ENCODE measurements at regions not wholly inside any gene's neighbourhood (a gene's known extent, or its start where the extent isn't known, plus 50 kb on each side); places are given as distances from the start of the nearest gene placed in this dataset.
"Not testable (repeated sequence)": the region's sequence is repeated elsewhere in the genome, so short reads cannot be mapped to it uniquely, and the experiment has no call there.

DNA sequence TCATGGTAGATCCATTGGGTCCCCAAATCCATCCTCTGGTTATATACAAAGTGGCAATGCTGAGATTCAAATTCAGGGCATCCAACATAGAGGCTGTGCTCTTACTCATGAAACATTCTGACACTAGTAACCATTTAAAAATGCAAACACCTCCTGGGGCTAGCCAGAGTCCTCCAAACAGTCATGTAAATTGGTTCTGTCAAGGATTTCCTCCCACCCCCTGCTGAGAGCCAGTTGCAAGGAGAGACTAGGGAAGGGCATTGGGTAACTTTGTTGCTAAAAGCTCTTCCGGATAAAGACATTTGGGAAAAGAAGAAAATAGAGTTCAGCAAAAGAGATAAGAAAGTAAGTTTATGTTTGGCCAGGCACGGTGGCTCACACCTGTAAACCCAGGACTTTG, 58.3 kb downstream of the ART5 start:
- not testable (repeated sequence) for DNase-seq (ENCODE audit: low spot score)

DNA sequence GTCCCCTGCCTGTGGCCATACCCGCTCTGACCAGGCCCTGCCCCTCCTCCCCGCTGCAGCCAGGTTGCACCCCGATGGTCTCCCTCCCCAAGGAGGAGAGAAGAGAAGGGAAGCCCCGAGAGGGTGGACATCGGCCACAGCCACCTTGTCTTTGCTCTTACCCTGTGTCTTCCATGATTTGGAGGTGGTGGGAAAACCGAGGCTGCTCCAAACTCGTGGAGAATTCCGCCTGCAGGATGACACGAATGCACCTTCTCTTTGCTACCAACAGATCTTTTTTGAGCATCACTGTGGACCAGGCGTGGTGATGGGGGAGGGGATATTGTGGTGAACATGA, 60.4 kb downstream of the ART5 start:
- DNase-seq (ENCODE audit: low spot score): not testable (repeated sequence)

DNA sequence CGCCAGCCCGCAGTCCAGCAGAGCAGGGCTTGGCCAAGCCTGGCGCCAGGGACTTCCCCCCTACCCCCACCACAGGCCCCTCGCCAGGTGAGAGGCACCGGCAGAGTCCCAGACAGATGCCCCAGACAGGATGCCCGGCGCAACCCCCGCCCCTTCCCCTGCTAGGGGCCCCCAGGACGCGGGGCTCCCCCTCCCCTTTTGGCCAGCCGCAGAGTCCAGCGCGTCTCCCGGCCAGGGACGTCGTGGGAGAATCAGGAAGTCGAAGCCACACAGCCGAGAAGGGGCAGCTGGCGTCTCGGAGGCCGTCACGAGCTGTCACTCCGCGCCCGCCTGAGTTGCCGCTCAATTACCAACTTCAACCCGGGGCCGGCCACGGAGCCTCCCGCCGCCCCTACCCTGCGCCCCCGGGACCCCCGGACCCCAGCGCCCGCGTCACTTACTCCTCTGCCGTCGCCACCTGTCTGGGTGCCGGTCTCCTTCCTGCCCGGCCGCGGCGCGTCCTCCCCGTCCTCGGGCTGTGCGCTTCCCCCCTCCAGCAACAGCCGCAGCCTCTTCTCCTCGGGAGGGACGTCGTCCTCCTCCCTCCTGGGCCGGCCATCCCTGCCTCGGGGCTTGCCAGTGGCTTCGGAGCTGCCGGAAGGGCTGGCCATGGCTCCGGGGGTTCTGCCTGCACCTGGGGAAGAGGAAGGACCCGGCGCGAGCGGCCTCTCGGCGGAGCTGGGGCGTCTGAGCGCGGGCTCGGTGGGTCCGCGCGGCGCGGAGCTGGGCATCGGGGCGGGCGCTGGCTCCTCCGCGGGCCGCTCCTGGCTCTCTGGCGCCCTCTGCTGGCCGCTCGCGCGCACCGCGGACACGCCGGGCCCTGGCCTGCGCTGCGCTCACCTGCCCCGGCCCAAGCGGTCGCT, 61.1 kb downstream of the ART5 start:
- DNase-seq (ENCODE audit: low spot score): peak; percentile 4

DNA sequence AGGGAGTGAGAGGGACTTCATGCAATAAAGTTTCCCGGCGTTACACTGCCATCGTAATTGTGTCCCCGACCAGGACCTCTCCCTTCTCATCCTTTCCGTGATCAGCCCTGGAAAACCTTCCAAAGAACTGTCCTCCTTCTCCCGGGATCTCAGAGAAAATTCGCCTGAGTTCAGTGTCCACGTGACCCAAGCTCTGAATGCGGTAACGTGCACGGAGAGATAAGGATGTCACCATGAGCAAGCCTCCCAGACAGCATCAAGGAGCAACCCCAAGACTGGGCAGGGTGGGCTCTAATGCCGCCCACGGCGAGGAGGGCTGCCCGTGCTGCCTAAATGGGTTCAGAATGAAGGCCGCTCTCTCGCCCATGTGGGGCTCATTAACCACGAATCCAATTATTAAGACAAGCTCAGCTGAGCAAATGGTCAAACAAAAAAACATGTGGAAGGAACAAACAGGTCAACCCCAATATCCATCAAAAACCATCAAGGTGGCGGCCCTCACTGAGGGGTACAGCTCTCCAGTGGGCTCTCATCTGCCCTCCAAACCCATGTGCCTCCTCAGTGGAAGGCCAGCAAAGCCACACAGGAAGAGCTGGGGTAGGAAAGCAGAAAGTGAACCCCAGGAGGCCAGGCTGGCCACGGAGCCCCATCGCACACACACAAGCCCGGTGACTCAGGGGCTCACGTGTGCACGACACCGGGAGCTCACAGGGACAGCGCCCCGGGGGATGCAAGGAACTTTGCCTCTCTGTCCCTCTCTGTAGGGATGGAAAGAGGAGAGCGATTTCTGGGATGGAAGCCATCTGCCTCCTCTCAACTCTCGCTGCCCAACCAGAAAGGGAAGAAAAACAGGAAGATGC, 62.0 kb downstream of the ART5 start:
- DNase-seq (ENCODE audit: low spot score): not testable (repeated sequence)

DNA sequence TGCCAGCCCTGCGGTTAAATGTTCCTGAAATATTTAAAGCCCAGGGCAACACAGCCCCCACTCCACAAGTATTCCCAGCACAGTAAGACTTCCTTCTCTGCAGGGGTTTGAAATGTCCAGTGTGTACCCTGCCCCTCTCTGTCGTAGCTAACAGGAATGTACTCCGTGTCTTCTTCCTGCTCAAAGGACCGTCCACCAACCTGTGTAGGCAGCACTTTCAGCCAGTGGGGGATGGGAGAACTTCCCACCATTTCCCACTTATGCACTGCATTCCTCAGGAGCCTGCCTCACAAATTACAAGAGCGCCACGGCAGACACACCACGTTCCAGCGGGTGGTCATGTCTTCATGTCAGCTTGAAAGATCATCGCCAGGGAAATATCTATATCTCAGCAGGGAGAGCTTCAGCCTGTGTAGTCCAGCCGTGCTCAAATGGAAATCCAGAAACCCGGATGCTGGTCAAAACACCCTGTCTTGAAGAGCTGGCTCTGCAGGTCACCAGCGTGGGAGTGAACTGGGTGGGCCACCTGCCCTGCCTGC, 65.7 kb downstream of the ART5 start:
- DNase-seq (ENCODE audit: low spot score): not testable (repeated sequence)

DNA sequence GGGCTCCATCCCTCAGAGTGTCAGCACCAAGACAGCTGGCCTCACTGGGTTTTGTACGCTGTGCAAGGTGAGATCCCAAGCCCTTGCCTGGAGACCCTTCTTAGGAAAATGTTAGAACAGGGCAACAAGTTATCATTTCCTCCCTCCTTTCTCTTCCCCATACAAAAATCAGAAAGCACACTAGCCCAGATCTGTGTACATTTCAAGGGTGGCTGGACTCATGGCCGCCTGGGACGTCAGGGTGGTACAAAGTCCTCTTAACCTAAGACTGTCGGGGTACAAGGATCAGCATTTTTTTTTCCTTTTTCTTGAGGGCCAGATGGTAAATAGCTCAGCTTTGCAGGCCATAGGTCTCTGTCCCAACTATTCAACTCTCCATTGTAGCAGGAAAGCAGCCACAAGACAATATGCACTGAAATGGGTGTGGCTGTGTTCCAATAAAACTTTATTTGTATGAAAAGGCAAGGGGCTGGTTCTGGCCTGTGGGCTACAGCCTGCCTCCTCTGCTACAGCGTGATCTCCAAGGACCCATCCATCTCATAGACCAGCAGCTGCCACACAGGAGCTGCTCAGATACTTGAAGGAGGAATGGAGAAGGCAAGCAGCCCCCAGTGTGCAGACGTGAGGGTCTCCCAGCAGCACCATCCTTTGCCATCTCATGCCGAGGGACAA, 68.7 kb downstream of the ART5 start:
- not testable (repeated sequence) for DNase-seq (ENCODE audit: low spot score)

DNA sequence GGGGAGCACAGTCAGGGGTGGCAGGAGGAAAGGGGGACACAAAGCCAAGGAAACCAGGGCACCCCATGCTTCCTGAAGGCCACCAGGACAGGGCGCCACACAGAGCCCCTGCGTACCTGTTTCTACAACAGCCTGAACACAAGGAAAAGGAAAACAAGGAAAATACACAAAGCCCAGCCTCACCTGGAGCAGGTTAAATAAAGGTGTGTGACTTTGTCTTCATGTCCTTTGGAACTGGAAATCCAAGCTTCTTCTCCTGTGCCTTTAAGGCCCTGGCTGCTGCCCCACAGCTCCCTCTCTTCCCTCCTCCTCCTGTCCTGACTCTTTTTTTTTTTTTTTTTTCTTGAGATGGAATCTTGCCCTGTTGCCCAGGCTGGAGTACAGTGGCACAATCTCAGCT, 70.0 kb downstream of the ART5 start:
- not testable (repeated sequence) for DNase-seq (ENCODE audit: low spot score)

DNA sequence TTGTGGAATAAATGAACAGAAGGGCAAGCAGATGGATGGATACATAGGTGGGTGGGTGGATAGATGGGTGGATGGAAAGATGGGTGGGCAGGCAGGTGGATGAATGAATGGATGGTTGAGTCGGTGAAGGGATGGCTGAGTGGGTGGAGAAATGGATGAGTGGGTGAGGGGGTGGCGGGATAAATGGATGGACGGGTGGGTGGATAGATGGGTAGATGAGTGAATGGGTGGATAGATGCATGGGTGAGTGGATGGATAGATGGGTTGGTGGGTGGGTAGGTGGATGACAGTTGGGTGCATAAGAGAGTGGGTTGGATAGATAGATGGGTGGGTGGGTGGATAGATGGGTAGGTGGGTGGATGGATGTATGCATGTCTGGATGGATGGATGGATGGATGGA, 76.0 kb downstream of the ART5 start:
- DNase-seq (ENCODE audit: low spot score): not testable (repeated sequence)

DNA sequence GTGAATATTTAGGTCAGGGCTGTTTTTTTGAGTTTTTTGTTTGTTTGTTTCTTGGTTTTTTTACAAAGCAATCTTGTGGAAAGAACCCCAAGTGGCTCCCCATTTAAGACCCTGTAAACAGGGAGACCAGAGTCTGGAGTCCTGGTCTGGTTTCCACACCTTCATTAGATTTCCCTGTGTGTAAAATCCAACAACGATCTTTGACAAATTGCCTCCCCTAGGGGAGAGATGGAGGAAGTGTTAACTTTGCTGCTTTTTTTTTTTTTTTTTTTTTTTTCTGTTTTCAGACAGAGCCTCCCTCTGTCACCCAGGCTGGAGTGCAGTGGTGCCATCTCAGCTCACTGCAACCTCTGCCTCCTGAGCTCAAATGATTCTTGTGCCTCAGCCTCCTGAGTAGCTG, 77.4 kb downstream of the ART5 start:
- not testable (repeated sequence) for DNase-seq (ENCODE audit: low spot score)

DNA sequence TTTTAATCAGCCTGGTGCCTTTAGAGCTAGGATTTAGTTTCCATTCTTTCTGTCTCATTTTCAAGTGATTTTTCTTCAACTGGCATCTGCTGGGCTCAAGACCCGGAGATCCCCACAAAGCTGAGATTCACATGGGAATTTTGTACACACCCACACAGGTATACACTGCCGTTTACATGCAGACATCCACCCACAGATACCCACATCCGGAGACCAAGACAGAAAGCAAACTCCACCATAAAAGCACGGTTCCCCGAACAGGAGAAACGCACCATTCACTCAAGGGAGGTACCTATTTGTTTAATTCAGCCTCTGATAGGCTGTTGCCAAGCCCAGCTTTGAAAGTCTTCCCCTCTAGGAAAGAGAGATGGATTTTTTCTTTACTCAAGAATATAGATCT, 87.2 kb downstream of the ART5 start:
- DNase-seq (ENCODE audit: low spot score): not testable (repeated sequence)

DNA sequence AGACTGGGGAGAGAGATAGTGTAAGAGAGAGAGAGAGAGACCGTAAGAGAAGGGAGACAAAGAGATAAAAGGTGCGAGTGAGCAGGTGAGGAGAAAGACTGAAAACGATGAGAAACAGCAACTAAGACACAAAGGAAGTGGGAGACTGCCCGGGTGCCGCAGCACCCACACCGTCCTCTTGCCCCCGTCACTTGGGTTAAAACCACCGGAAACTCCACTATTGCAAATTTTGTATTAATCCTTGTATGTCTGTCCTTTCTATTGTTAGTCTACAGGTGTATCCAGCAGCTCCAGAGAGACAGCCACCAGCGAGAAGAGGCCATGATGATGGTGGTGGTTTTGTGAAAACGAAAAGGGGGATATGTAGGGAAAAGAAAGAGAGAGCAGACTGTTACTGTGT, 96.8 kb downstream of the ART5 start:
- not testable (repeated sequence) for DNase-seq (ENCODE audit: low spot score)

DNA sequence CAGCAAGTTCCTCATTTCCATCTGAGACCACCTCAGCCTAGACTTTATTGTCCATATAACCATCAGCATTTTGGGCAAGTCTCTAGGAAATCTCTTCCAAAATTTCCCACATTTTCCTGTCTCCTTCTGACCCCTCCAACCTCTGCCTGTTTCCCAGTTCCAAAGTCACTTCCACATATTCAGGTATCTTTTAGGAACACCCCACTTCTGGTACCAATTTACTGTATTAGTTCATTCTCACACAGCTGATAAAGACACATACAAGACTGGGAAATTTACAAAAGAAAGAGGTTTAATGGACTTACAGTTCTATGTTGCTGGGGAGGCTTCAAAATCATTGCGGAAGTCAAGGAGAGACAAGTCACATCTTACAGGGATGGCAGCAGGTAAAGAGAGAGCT, 103.6 kb downstream of the ART5 start:
- not testable (repeated sequence) for DNase-seq (ENCODE audit: low spot score)

DNA sequence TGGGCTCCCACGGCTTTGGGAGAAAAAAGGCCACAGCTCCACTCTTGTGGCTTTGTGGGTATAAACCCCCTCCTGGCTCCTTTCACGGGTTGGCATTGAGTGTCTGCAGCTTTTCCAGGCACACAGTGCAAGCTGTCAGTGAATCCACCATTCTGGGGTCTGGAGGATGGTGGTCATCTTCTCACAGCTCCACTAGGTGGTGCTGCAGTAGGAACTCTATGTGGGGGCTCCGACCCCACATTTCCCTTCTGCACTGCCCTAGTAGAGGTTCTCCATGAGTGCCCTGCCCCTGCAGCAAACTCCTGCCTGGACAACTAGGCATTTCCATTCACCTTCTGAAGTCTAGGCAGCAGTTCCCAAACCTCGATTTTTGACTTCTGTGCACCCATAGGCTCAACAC, 104.5 kb downstream of the ART5 start:
- DNase-seq (ENCODE audit: low spot score): not testable (repeated sequence)

DNA sequence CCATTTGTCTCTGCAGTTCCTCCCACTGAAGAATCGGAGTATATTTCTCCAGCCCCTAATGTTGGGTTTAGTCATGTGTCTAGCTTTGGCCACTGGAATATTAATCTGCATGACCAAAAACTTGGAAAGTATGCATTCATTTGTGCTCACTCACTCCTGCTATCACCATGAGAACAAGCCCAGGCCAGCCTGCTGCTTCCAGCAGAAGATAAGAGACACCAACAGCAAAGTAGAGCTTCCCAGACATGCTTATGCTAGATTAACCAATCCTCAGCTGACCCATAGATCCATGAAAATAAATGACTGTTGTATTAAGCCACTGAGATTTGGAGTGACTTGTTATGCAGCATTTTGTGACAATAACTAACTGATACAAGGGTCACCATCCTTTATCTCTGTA, 108.8 kb downstream of the ART5 start:
- not testable (repeated sequence) for DNase-seq (ENCODE audit: low spot score)

DNA sequence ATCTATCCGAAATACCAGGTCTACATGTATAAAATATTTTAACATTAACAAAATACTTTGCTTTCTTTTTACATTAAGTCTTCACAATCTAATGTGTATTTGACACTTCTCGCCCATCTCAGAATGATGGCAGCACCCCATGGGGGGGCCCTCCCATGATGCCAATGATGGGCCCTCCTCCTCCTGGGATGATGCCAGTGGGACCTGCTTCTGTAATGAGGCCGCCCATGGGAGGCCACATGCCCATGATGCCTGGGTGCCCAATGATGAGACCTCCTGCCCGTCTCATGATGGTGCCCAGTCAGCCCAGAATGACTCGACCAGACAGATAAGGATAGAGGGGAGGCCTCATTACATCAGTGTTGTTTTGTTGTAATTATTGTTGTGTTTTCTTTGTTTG, 110.5 kb downstream of the ART5 start:
- DNase-seq (ENCODE audit: low spot score): not testable (repeated sequence)

DNA sequence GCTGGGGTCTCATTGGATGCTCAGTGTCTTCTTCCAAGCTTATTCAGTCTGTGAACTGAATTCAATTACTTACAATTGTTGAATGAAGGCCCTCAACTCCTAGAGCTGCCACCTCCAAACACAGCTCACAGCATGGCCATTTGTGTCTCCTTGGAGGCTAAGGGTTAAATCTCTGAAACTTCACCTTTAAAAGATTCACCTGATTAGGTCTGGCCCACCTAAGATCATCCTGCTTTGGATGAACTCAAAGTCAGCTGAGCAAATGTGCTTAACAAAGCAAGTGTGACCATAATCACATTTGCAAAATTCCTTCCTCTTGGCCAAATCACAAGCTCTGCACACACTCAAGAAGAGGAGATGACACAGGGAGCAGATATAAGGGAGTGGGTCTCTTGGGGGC, 118.2 kb downstream of the ART5 start:
- DNase-seq (ENCODE audit: low spot score): not testable (repeated sequence)

DNA sequence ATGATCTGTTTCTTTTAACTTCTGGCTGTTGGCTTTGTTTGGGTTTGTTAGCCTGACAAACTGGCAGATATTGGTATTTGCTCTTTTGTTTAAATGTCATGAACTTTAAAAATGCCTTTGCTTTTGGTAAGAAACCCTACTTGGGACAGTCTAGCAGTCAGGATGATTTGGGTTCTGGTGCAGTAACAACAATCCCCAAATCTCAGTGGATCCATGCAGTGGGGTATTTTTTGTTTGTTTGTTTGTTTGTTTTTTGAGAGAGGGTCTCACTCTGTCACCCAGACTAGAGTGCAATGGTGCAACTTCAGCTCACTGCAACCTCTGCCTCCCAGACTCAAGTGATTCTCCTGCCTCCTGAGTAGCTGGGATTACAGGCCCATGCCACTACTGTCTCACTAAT, 120.9 kb downstream of the ART5 start:
- not testable (repeated sequence) for DNase-seq (ENCODE audit: low spot score)

DNA sequence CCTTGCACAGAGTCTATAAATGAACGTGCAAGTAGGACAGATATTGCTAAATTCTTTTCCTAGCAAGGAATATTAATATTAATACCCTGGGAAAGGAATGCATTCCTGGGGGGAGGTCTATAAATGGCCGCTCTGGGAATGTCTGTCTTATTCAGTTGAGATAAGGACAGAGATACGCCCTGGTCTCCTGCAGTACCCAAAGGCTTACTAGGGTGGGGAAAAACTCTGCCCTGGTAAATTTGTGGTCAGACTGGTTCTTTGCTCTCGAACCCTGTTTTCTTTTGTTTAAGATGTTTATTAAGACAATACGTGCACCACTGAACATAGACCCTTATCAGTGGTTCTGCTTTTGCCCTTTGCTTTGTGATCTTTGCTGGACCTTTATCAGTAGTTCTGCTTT, 122.0 kb downstream of the ART5 start:
- DNase-seq (ENCODE audit: low spot score): not testable (repeated sequence)

DNA sequence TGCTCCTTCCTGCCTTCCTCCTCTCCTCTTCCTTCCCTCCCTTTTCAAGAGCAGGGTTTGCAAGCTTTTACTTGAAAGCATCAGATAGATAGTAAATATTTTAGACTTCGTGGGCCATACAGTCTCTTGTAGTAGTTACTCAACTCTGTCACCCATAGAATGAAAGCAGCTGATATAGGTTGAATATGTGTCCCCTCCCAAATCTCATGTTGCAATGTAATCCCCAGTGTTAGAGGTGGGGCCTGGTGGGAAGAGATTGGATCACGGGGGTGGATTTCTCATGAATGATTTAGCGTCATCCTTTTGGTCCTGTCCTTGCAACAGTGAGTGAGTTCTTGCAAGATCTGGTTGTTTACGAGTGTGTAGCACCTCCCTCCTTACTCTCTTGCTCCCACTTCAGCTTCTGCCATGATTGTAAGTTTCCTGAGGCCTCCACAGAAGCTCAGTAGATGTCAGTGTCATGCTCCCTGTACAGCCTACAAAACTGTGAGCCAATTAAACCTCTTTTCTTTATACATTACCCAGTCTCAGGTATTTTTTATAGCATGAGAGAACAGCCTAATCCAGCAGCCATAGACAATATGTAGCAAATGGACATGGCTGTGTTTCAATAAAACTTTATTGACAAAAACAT, 124.7 kb downstream of the ART5 start:
- DNase-seq (ENCODE audit: low spot score): not testable (repeated sequence)

DNA sequence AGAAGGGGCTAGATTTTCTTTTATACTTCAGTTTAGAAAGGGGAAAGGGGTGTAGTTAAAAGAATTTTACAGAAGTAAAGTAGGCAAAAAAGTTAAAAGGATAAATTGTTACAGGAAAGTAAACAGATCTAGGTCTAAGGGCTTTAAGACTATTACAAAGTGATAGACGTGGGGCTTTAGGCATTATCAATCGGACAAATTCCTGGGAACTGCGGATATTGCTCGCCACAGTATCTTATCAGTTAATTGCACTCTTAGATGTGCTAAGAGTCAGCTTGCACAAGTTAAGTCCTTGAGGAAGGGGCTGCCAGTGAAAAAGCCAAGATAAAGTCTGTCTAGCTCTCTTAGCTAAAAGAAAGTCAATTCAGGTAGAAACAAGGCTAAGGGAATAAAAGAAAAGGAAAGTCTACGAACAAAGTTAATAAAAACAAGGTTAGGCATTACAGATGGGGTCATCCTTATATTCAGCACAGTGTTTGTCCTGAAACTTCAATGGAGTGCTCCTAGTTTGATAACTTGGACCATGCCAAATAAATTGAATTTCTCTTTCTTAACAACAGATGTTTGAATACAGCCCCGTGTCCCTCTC, 125.4 kb downstream of the ART5 start:
- not testable (repeated sequence) for DNase-seq (ENCODE audit: low spot score)
